GM12878 (cell line): ENCODE measurements at regions not wholly inside any gene's neighbourhood (a gene's known extent, or its start where the extent isn't known, plus 50 kb on each side); places are given as distances from the start of the nearest gene placed in this dataset.

Experiments used
- ATAC-seq: fragments of 200-7000 bp; cut with Tn5 transposase; 3 replicates; pipeline ENCODE4 v1.9.1; 2020; ENCODE audit warnings: mild to moderate bottlenecking, moderate library complexity
- BruUV-seq: library from RNA; stranded (reverse); fragments of 400-500 nt; replicated peaks from 2 replicates; lab custom pipeline; 2021; lab: Mats Ljungman, UMichigan
- CTCF ChIA-PET: fragments of 300-600 bp; sonication (Branson Sonifier 250); formaldehyde crosslinking; extraction: SDS; loops from one replicate; lab custom pipeline; 2021; ENCODE audit warnings: inconsistent platforms; lab: Yijun Ruan, JAX
- POLR2A ChIA-PET: fragments of 350-600 bp; formaldehyde crosslinking; extraction: SDS; loops from one replicate; lab custom pipeline; 2021; ENCODE audit warnings: inconsistent platforms; lab: Charles Lee
- RAD21 ChIA-PET: fragments of 300-600 bp; sonication (Branson Sonifier 250); formaldehyde crosslinking; loops from one replicate; lab custom pipeline; 2023; ENCODE audit warnings: antibody characterized with exemption; ENCODE audit not compliant: unreplicated experiment; lab: Charles Lee
- SMC1A ChIA-PET: fragments of 300-600 bp; sonication (Branson Sonifier 250); formaldehyde crosslinking; loops from one replicate; lab custom pipeline; 2023; ENCODE audit not compliant: unreplicated experiment, uncharacterized antibody; lab: Charles Lee
- DNase-seq: peaks from one replicate; pipeline ENCODE4 v3.0.0-alpha.2; 2011; ENCODE audit warnings: low read depth, low spot score
- FAIRE-seq: peaks from 3 replicates; lab custom pipeline; 2011; peaks lifted over from hg19 to GRCh38; lab: Jason Lieb, UNC
- H2AFZ ChIP-seq: 2 replicates; pipeline ENCODE4 v1.6.0; 2011; ENCODE audit warnings: low read depth, low read length, control low read depth; ENCODE audit not compliant: control insufficient read depth
- H3K27ac ChIP-seq: 2 replicates; pipeline ENCODE4 v1.5.1; 2011; ENCODE audit warnings: control low read depth; ENCODE audit not compliant: control insufficient read depth, insufficient read depth
- H3K27me3 ChIP-seq, 2 experiments: replicated peaks in 1 of 2; 2 replicates each; pipeline versions ENCODE4 v1.6.0 to v1.6.1; 2011; ENCODE audit warnings: low read length in 1 of 2; ENCODE audit not compliant: control insufficient read depth in 2 of 2, insufficient read depth in 2 of 2
- H3K36me3 ChIP-seq, 2 experiments: 2 replicates each; pipeline ENCODE4 v1.5.1; 2011; ENCODE audit warnings: low read length in 1 of 2; ENCODE audit not compliant: control insufficient read depth in 2 of 2, insufficient read depth in 2 of 2
- H3K4me1 ChIP-seq: 2 replicates; pipeline ENCODE4 v1.6.1; 2011; ENCODE audit warnings: mild to moderate bottlenecking, low read length, moderate library complexity, mixed read lengths; ENCODE audit not compliant: control insufficient read depth, insufficient read depth
- H3K4me2 ChIP-seq: 2 replicates; pipeline ENCODE4 v1.6.0; 2011; ENCODE audit warnings: control low read depth; ENCODE audit not compliant: control insufficient read depth, insufficient read depth
- H3K4me3 ChIP-seq: fragments of 200-600 bp; sonication (generic); 2 replicates; pipeline ENCODE4 v1.5.1; 2016
- H3K79me2 ChIP-seq: 2 replicates; pipeline ENCODE4 v1.6.0; 2011; ENCODE audit warnings: low read length; ENCODE audit not compliant: control insufficient read depth, insufficient read depth
- H3K9ac ChIP-seq: 2 replicates; pipeline ENCODE4 v1.8.0; 2011; ENCODE audit warnings: low read length, control low read depth, mixed read lengths; ENCODE audit not compliant: control insufficient read depth, insufficient read depth
- H3K9me3 ChIP-seq: replicated peaks from 3 replicates; pipeline ENCODE4 v1.5.1; 2011; ENCODE audit warnings: mild to moderate bottlenecking, low read length; ENCODE audit not compliant: control insufficient read depth, insufficient read depth
- H4K20me1 ChIP-seq: 2 replicates; pipeline ENCODE4 v1.6.0; 2011; ENCODE audit not compliant: control insufficient read depth, insufficient read depth
- ATF3 ChIP-seq: IDR thresholded peaks from 2 replicates; pipeline ENCODE4 v1.6.1; 2011; ENCODE audit warnings: low read depth, mild to moderate bottlenecking, low read length, moderate library complexity, borderline replicate concordance; ENCODE audit errors: extremely low read depth
- BMI1 ChIP-seq: fragments of 450-650 bp; IDR thresholded peaks from 2 replicates; pipeline ENCODE4 v1.6.1; 2016; ENCODE audit warnings: mild to moderate bottlenecking, moderate library complexity, borderline replicate concordance
- E2F4 ChIP-seq: IDR thresholded peaks from 2 replicates; pipeline ENCODE4 v1.6.1; 2012; ENCODE audit warnings: low read depth, low read length, improper control_type of control experiment
- JUNB ChIP-seq: IDR thresholded peaks from 2 replicates; pipeline ENCODE4 v1.6.1; 2016; ENCODE audit warnings: antibody characterized with exemption, mild to moderate bottlenecking
- PBX3 ChIP-seq: IDR thresholded peaks from 2 replicates; pipeline ENCODE4 v1.6.1; 2011; ENCODE audit warnings: mild to moderate bottlenecking, low read depth, low read length, moderate library complexity; ENCODE audit not compliant: insufficient replicate concordance
- POU2F2 ChIP-seq: IDR thresholded peaks from 3 replicates; pipeline ENCODE4 v1.6.1; 2011; ENCODE audit warnings: low read depth, mild to moderate bottlenecking, low read length, borderline replicate concordance
- RB1 ChIP-seq: fragments of 450-650 bp; formaldehyde crosslinking; IDR thresholded peaks from 2 replicates; pipeline ENCODE4 v1.6.1; 2017; ENCODE audit warnings: mild to moderate bottlenecking, borderline replicate concordance
- REST ChIP-seq: IDR thresholded peaks from 2 replicates; pipeline ENCODE4 v1.6.1; 2012; ENCODE audit warnings: mild to moderate bottlenecking, low read depth, low read length
- SIX5 ChIP-seq: IDR thresholded peaks from 2 replicates; pipeline ENCODE4 v1.6.1; 2011; ENCODE audit warnings: mild to moderate bottlenecking, low read depth, low read length, moderate library complexity; ENCODE audit not compliant: severe bottlenecking
- SREBF1 ChIP-seq: IDR thresholded peaks from 2 replicates; pipeline ENCODE4 v1.6.1; 2012; ENCODE audit warnings: mild to moderate bottlenecking, low read length
- USF1 ChIP-seq: IDR thresholded peaks from 2 replicates; pipeline ENCODE4 v1.6.1; 2011; ENCODE audit warnings: borderline replicate concordance, low read depth, mild to moderate bottlenecking, moderate library complexity, mixed read lengths, low read length; ENCODE audit not compliant: insufficient read depth; ENCODE audit errors: extremely low read length
- ZBED1 ChIP-seq: IDR thresholded peaks from 2 replicates; pipeline ENCODE4 v1.6.1; 2016; ENCODE audit warnings: borderline replicate concordance
- ZNF217 ChIP-seq: fragments of 450-650 bp; IDR thresholded peaks from 2 replicates; pipeline ENCODE4 v1.6.1; 2017; ENCODE audit warnings: antibody characterized with exemption, mild to moderate bottlenecking
- WGBS: methylation state at CpG from one replicate; pipeline ENCODE4 v1.1.6; 2016; ENCODE audit warnings: low lambda C conversion rate; ENCODE audit not compliant: insufficient replicate concordance, insufficient coverage; ENCODE audit errors: missing lambda C conversion rate; 5-methylcytosine and 5-hydroxymethylcytosine counted together
- in situ Hi-C: fragments of 300-500 bp; cut with MboI; formaldehyde crosslinking; loops from 9 replicates; pipeline ENCODE4 v1.14.3; 2018; ENCODE audit warnings: mixed read lengths
- intact Hi-C: fragments of 100-400 bp; cut with micrococcal nuclease; formaldehyde crosslinking; loops from one replicate; pipeline ENCODE4 v1.14.2; 2022; ENCODE audit not compliant: unreplicated experiment

- TF ChIP-seq REST (no peak), E2F4 (no peak), RB1 (no peak), PBX3 (no peak), JUNB (no peak), ATF3 (no peak)
Measured at GRCh38 chr3:127037021-127037400, 54.1 kb downstream of the PLXNA1 start (continued).

GRCh38 chr3:127037418-127037841, 54.5 kb downstream of the PLXNA1 start:
- no peak overlapping the region for H3K4me2 ChIP-seq
- ChIA-PET RAD21 (no interaction called here), SMC1A (no interaction called here), POLR2A (no interaction called here), CTCF (no interaction called here)
- H3K4me1 ChIP-seq: no peaks in the 10 kb centered on the region
- H3K27me3 ChIP-seq: no peaks in the 10 kb centered on the region
- TF ChIP-seq USF1 (no peak), SIX5 (no peak), ZNF217 (no peak), POU2F2 (no peak), ZBED1 (no peak), SREBF1 (no peak), BMI1 (no peak)
- BruUV-seq: no TSS peak
- H2AFZ ChIP-seq: no peak overlapping the region
- no peaks in the 10 kb centered on the region for H3K9me3 ChIP-seq
- no peaks in the 10 kb centered on the region for H3K79me2 ChIP-seq
- no peak overlapping the region for H3K27ac ChIP-seq
- H3K4me3 ChIP-seq: no peak overlapping the region
- FAIRE-seq: no peak
- H3K9ac ChIP-seq: no peak overlapping the region
- H3K36me3 ChIP-seq: peaks cover 0 to 6% of the 10 kb centered on the region in 2 experiments; a peak in 2 of 4 replicates
- no peaks in the 10 kb centered on the region for H4K20me1 ChIP-seq
- ATAC-seq: no peak
- in situ Hi-C loops (no loop called here), intact Hi-C loops (no loop called here)
- 53% methylated on average over 11 of the region's 11 CpGs for WGBS
- no peak for DNase-seq
